ENCODE measurements at regions not wholly inside any gene's neighbourhood (a gene's known extent, or its start where the extent isn't known, plus 50 kb on each side); places are given as distances from the start of the nearest gene placed in this dataset.
A peak's percentile ranks its signal among the peaks of the same experiment; 100 is the strongest.

- no peak overlapping the region for H3K4me3 ChIP-seq (replicated peaks; ENCODE audit: low read depth, low read length)
- TF ChIP-seq CTCF (IDR thresholded peaks at IDR 0.05; ENCODE audit: low read length, missing control alignments): no peak
- DNase-seq (ENCODE audit: low read depth): peak; percentile 25
These were observed 712.5 kb upstream of the NRSN1 start for GRCh38 chr6:23413327-23414050.

- TF ChIP-seq CTCF (IDR thresholded peaks at IDR 0.05; ENCODE audit: low read length, missing control alignments): peak; percentile 50
- peak; percentile 80 for DNase-seq (ENCODE audit: low read depth)
- no peak overlapping the region for H3K4me3 ChIP-seq (replicated peaks; ENCODE audit: low read depth, low read length)
These were observed 712.0 kb upstream of the NRSN1 start for GRCh38 chr6:23414051-23414445.

- H3K4me3 ChIP-seq (replicated peaks; ENCODE audit: low read depth, low read length): no peak overlapping the region
- no peak for DNase-seq (ENCODE audit: low read depth)
- no peak for TF ChIP-seq CTCF (IDR thresholded peaks at IDR 0.05; ENCODE audit: low read length, missing control alignments)
These were observed 711.1 kb upstream of the NRSN1 start for GRCh38 chr6:23414922-23415321.

GRCh38 chr6:23415819-23416427 is 710.1 kb upstream of the NRSN1 start:
- no peak for TF ChIP-seq CTCF (IDR thresholded peaks at IDR 0.05; ENCODE audit: low read length, missing control alignments)
- H3K4me3 ChIP-seq (replicated peaks; ENCODE audit: low read depth, low read length): no peak overlapping the region

GRCh38 chr6:23417133-23417532 is 708.9 kb upstream of the NRSN1 start:
- DNase-seq (ENCODE audit: low read depth): no peak
- no peak overlapping the region for H3K4me3 ChIP-seq (replicated peaks; ENCODE audit: low read depth, low read length)
- TF ChIP-seq CTCF (IDR thresholded peaks at IDR 0.05; ENCODE audit: low read length, missing control alignments): no peak

More at GRCh38 chr6:23415819-23416427, 710.1 kb upstream of the NRSN1 start:
- no peak for DNase-seq (ENCODE audit: low read depth)

GRCh38 chr6:23418095-23418494 is 707.9 kb upstream of the NRSN1 start:
- no peak for TF ChIP-seq CTCF (IDR thresholded peaks at IDR 0.05; ENCODE audit: low read length, missing control alignments)
- H3K4me3 ChIP-seq (replicated peaks; ENCODE audit: low read depth, low read length): no peak overlapping the region
- no peak for DNase-seq (ENCODE audit: low read depth)

GRCh38 chr6:23419046-23419445 is 707.0 kb upstream of the NRSN1 start:
- no peak for DNase-seq (ENCODE audit: low read depth)
- H3K4me3 ChIP-seq (replicated peaks; ENCODE audit: low read depth, low read length): no peak overlapping the region
- no peak for TF ChIP-seq CTCF (IDR thresholded peaks at IDR 0.05; ENCODE audit: low read length, missing control alignments)

Data from fibroblast of pulmonary artery (primary cell).